CD8-positive, alpha-beta memory T cell (primary cell): ENCODE measurements at regions not wholly inside any gene's neighbourhood (a gene's known extent, or its start where the extent isn't known, plus 50 kb on each side); places are given as distances from the start of the nearest gene placed in this dataset.

Source experiments
- CTCF ChIA-PET: fragments of 350-600 bp; sonication (Branson Sonifier 250); formaldehyde crosslinking; loops from one replicate; lab custom pipeline; 2021; ENCODE audit warnings: antibody characterized with exemption; lab: Charles Lee
- POLR2A ChIA-PET: fragments of 350-600 bp; sonication (Branson Sonifier 250); formaldehyde crosslinking; loops from one replicate; lab custom pipeline; 2021; ENCODE audit warnings: antibody characterized with exemption; lab: Charles Lee
- DNase-seq, 5 donors: peaks; one replicate each; pipeline versions ENCODE4 v3.0.0 to v3.0.0-alpha.2; 2020 to 2022; ENCODE audit warnings: mixed read lengths in 1 of 5
- H3K27ac ChIP-seq: one replicate; pipeline ENCODE4 v1.7.0; 2013; ENCODE audit warnings: low read depth, mild to moderate bottlenecking, low read length, moderate library complexity
- H3K27me3 ChIP-seq: 2 replicates; pipeline ENCODE4 v1.7.0; 2013; ENCODE audit warnings: low read length, mild to moderate bottlenecking; ENCODE audit not compliant: insufficient read depth, poor library complexity, severe bottlenecking
- H3K36me3 ChIP-seq: 2 replicates; pipeline ENCODE4 v1.7.0; 2013; ENCODE audit warnings: mild to moderate bottlenecking, low read length, moderate library complexity; ENCODE audit not compliant: insufficient read depth
- H3K4me1 ChIP-seq: 2 replicates; pipeline ENCODE4 v1.7.0; 2013; ENCODE audit warnings: mild to moderate bottlenecking, low read length, moderate library complexity; ENCODE audit not compliant: insufficient read depth
- H3K4me3 ChIP-seq: 2 replicates; pipeline ENCODE4 v1.7.0; 2013; ENCODE audit warnings: mild to moderate bottlenecking, low read length
- H3K9me3 ChIP-seq: 2 replicates; pipeline ENCODE4 v1.7.0; 2013; ENCODE audit warnings: mild to moderate bottlenecking, low read length
- H3K27ac Mint-ChIP-seq, 8 donors: one replicate each; pipeline ENCODE4 v1.8.0; 2020 to 2021; ENCODE audit warnings: mixed read lengths in 8 of 8, mild to moderate bottlenecking in 6 of 8, inconsistent platforms in 3 of 8, moderate library complexity in 3 of 8
- H3K27me3 Mint-ChIP-seq, 2 donors: one replicate each; pipeline ENCODE4 v1.8.0; 2020 to 2021; ENCODE audit warnings: mixed read lengths in 2 of 2, mild to moderate bottlenecking in 1 of 2, moderate library complexity in 1 of 2
- H3K36me3 Mint-ChIP-seq, 3 donors: one replicate each; pipeline ENCODE4 v1.8.0; 2020 to 2021; ENCODE audit warnings: mixed read lengths in 3 of 3, inconsistent platforms in 1 of 3, mild to moderate bottlenecking in 1 of 3
- H3K4me1 Mint-ChIP-seq, 3 donors: one replicate each; pipeline ENCODE4 v1.8.0; 2020 to 2021; ENCODE audit warnings: mixed read lengths in 3 of 3, inconsistent platforms in 1 of 3, mild to moderate bottlenecking in 1 of 3
- H3K4me3 Mint-ChIP-seq, 7 donors: one replicate each; pipeline ENCODE4 v1.8.0; 2020 to 2021; ENCODE audit warnings: mixed read lengths in 7 of 7, mild to moderate bottlenecking in 6 of 7, moderate library complexity in 4 of 7, inconsistent platforms in 2 of 7
- H3K9me3 Mint-ChIP-seq, 5 donors: one replicate each; pipeline ENCODE4 v1.8.0; 2020 to 2022; ENCODE audit warnings: mixed read lengths in 5 of 5, mild to moderate bottlenecking in 3 of 5, moderate library complexity in 2 of 5, inconsistent platforms in 1 of 5

DNA sequence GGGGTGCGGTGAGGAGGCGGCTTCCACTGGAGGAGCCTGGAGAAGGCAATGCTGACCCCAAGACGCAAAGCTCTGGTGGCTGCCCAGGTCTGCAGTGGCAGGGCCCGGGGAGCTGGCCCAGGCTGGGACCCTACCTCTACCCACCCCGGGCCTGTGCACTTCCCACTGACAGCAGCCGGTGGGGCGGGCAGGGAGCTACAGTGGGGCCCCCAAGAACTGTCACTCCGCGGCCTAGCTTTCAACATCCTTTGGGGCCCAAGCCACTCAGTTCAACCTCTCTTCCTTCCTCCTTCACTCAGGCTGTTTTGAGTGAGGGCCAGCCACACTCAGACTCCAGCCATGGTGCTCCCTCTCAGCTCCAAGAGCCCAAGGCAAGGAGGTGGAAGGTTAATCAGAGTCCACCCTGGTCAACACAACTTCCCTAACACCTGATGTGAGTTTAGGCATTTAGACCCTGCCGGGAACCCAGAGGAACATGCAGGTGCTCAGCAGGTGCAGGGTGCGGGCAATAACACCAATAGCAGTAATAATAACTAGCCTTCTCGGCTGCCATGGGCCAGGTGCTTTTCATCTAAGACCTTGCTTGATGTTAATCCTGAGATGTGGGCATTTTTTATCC is 93.6 kb downstream of the ZFP36L2 start:
- Mint-ChIP-seq H3K4me1 (peaks cover 92 to 99% (median 98%) of the 10 kb centered on the region in 3 donors), H3K27me3 (peaks cover 0 to 5% of the 10 kb centered on the region in 2 donors), H3K27ac (peak overlapping the region; percentile 91 to 100 (median 100)), H3K36me3 (no peaks in the 10 kb centered on the region), H3K9me3 (no peaks in the 10 kb centered on the region), H3K4me3 (peak overlapping the region in 6 of 7 donors; percentile 51 to 80 (median 70))
- peak overlapping the region; percentile 10 for H3K4me3 ChIP-seq
- H3K4me1 ChIP-seq = peaks cover 100% of the 10 kb centered on the region
- H3K27me3 ChIP-seq = no peaks in the 10 kb centered on the region
- H3K9me3 ChIP-seq = no peaks in the 10 kb centered on the region
- H3K27ac ChIP-seq = peak overlapping the region; percentile 71
- H3K36me3 ChIP-seq = no peaks in the 10 kb centered on the region
- peak in 3 of 5 donors; percentile 38 to 69 (median 66) for DNase-seq
- POLR2A ChIA-PET = interaction anchor here (1.1 to 14.8 kb wide), 10 partner anchors 9 to 91 kb away, joined by 4 to 590 read pairs (median 8); partner anchors contain the start of gene ZFP36L2
- CTCF ChIA-PET = interaction anchor here (0.9 to 21.7 kb wide), 9 partner anchors 15 to 410 kb away, joined by 3 to 820 read pairs (median 9); partner anchors contain the start of gene ZFP36L2

DNA sequence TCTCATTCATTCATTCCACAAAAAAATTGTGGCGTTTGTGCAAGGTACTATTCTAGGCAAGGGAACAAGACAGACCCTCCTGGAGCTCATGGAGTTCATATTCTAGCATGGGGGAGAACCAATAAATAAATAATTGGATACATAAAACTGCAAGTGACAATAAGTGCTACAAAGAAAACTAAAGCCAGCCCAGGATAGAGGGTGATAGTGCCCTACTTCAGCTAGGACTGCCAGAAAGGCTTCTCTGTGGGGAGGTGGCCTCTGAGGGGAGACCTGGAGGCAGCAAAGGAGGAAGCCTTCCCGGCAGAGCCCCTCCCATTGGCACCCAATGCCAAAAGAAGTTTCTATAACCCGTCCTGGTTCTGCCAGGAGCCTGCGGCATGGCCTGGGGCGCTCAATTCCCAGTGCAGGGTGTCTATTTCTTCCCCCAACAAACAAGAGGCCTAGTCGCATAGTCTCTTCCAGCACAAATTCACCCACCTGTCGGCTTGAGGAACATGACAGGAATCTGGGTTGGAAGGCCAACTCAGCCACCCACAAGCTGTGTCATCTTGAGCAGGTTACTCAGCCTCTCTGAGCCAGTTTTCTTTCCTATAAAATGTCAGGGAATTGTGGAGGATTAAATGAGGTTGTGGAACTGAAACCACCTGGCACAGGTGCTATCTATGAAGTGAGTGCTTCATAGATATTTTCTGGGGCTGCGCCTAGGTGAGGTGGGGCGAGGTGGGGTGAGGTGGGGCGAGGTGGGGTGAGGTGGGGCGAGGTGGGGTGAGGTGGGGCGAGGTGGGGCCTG is 94.3 kb downstream of the ZFP36L2 start:
- POLR2A ChIA-PET = interaction anchor here (1.1 to 14.8 kb wide), 6 partner anchors 9 to 91 kb away, joined by 4 to 590 read pairs (median 18); partner anchors contain the start of gene ZFP36L2
- no peaks in the 10 kb centered on the region for H3K36me3 Mint-ChIP-seq
- peaks cover 91 to 99% (median 98%) of the 10 kb centered on the region in 3 donors for H3K4me1 Mint-ChIP-seq
- H3K27me3 ChIP-seq = no peaks in the 10 kb centered on the region
- CTCF ChIA-PET = interaction anchor here (0.8 to 21.7 kb wide), 7 partner anchors 20 to 411 kb away, joined by 3 to 820 read pairs (median 11); partner anchors contain the start of gene ZFP36L2
- H3K9me3 Mint-ChIP-seq = no peaks in the 10 kb centered on the region
- peak overlapping the region; percentile 49 to 85 (median 64) for H3K4me3 Mint-ChIP-seq
- peaks cover 0 to 3% of the 10 kb centered on the region in 2 donors for H3K27me3 Mint-ChIP-seq
- H3K36me3 ChIP-seq = no peaks in the 10 kb centered on the region
- no peaks in the 10 kb centered on the region for H3K9me3 ChIP-seq
- peaks cover 99% of the 10 kb centered on the region for H3K4me1 ChIP-seq
- H3K27ac ChIP-seq = peak overlapping the region; percentile 84
- peak overlapping the region; percentile 91 to 100 (median 100) for H3K27ac Mint-ChIP-seq
- H3K4me3 ChIP-seq = peak overlapping the region; percentile 35
- DNase-seq = peak in 1 of 5 donors; percentile 55

DNA sequence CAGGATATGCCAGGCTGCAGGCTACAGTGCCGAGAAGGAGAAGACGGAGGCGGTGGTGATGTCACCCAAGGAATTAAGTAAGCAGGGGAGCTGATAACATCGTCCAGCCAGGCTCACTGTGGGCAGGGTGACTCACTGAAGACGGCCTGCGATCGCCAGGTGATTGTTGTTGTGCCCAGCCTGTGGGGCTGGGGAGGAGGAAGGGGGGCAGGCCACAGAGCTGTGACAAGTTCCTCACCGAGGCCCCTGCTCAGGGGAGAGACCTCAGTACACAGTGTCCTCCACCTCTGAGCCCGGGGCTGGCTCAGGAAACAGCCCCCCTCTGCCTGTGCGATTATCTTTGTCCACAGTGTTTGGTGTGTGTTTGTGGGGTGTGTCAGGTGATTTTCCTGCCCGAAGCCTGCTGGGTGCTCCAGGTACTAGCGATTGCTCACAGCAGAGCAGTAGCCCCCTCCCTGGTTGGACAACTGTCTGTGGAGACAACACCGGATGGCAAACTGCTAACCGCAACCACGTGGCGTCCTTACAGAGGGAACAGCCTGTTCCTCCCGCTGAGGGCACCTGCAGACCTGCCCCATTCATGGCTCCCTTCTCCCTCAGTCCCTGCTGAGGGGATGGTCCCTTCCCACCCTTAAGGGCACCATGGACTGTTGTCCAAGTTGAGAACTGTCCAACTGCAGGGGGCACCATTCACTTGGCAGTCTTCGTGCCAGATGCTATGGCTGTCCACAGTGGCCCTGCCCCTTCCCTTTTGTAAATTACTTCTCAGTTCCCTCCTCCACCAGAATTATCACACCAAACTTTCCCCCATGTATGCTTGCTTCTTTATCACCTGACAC is 95.1 kb downstream of the ZFP36L2 start:
- CTCF ChIA-PET = interaction anchor here (0.6 to 21.7 kb wide), 5 partner anchors 9 to 353 kb away, joined by 3 to 820 read pairs (median 47); partner anchors contain the start of gene ZFP36L2
- Mint-ChIP-seq H3K36me3 (no peaks in the 10 kb centered on the region), H3K27me3 (peaks cover 0 to 1% of the 10 kb centered on the region in 2 donors)

DNA sequence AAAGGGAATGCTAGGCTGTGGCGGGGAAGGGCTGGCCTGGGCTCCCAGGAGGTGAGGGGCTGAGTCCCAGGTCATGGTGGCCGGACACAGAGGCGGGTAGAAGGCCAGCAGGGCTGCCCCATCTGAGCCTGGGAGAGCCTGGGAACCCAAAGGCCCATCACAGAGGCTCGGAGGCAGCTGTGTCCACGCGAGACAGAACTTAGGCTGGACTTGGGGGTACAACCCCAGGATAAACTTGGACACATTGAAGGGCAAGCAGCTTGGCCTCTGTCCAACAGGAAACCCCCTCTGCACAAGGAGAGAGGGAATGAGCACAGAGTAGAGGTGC is 95.9 kb downstream of the ZFP36L2 start:
- ChIA-PET POLR2A (interaction anchor here (1.1 to 14.8 kb wide), 3 partner anchors 32 to 93 kb away, joined by 3 to 590 read pairs (median 4); partner anchors contain the start of gene ZFP36L2), CTCF (interaction anchor here (0.6 to 21.7 kb wide), 4 partner anchors 9 to 354 kb away, joined by 4 to 820 read pairs (median 199); partner anchors contain the start of gene ZFP36L2)
- Histone ChIP-seq H3K27me3 (no peaks in the 10 kb centered on the region), H3K4me3 (peak overlapping the region; percentile 60), H3K4me1 (peaks cover 86% of the 10 kb centered on the region), H3K27ac (peak overlapping the region; percentile 84), H3K36me3 (no peaks in the 10 kb centered on the region), H3K9me3 (no peaks in the 10 kb centered on the region)
- H3K9me3 Mint-ChIP-seq = no peaks in the 10 kb centered on the region
- peaks cover 79 to 89% (median 87%) of the 10 kb centered on the region in 3 donors for H3K4me1 Mint-ChIP-seq
- peak overlapping the region; percentile 38 to 87 (median 64) for H3K4me3 Mint-ChIP-seq
- no peak for DNase-seq
- H3K27ac Mint-ChIP-seq = peak overlapping the region; percentile 91 to 100 (median 100)
- peaks cover 0 to 1% of the 10 kb centered on the region in 2 donors for H3K27me3 Mint-ChIP-seq
- no peaks in the 10 kb centered on the region for H3K36me3 Mint-ChIP-seq

More for the DNA sequence above, 95.1 kb downstream of the ZFP36L2 start:
- Mint-ChIP-seq H3K4me1 (peaks cover 83 to 92% (median 90%) of the 10 kb centered on the region in 3 donors), H3K27ac (peak overlapping the region; percentile 91 to 100 (median 100)), H3K4me3 (peak overlapping the region; percentile 38 to 85 (median 64)), H3K9me3 (no peaks in the 10 kb centered on the region)
- no peaks in the 10 kb centered on the region for H3K9me3 ChIP-seq
- DNase-seq = peak; percentile 74 to 96 (median 88)
- H3K4me1 ChIP-seq = peaks cover 91% of the 10 kb centered on the region
- peak overlapping the region; percentile 84 for H3K27ac ChIP-seq
- H3K36me3 ChIP-seq = no peaks in the 10 kb centered on the region
- no peaks in the 10 kb centered on the region for H3K27me3 ChIP-seq
- POLR2A ChIA-PET = interaction anchor here (0.6 to 14.8 kb wide), 5 partner anchors 17 to 92 kb away, joined by 3 to 590 read pairs (median 4); partner anchors contain the start of gene ZFP36L2
- H3K4me3 ChIP-seq = peak overlapping the region; percentile 60

DNA sequence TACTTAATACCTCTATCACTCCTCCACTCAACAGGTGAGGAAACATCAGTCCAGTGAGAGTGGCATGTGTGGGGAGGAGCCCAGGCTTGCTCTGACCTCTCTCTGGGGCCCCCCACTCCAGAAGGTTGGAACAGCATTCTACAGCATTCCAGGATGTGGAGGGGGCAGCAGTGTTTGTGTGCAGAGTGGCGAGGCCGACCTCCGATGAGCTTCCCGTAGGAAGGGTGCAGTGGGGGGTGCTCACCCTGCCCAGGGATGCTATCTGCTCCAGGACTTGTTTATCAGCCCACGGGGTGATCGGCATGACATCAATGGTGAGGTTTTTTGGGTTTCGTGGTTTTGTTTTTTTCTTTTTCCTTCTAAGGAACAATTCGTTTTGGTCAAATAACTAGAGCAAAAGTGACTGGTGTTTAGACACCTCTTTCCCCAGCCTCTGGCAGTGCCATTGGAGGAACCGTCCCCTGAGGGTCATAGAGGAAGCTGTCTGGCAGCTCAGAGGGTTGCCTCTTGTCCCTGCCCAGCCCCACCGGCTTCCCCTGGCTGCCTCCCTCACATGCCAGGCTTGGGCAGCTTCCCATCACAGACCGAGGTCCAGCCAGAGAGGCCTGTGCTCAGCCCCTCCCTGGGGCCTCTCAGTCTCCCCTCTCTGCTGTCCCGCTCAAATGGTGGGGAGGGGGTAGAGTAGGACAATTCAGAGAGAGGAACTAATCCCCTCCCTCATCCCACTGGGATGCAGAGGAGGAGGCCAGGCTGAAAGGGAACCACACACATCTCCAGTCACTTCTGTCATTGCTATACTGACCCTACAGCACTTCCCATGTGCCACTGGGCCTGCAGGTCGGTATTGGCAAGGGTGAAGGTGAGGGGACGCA is 96.5 kb downstream of the ZFP36L2 start:
- peak overlapping the region; percentile 84 for H3K27ac ChIP-seq
- no peaks in the 10 kb centered on the region for H3K9me3 Mint-ChIP-seq
- H3K27ac Mint-ChIP-seq = peak overlapping the region; percentile 91 to 100 (median 100)
- peaks cover 86% of the 10 kb centered on the region for H3K4me1 ChIP-seq
- DNase-seq = peak; percentile 31 to 66 (median 56)
- H3K9me3 ChIP-seq = no peaks in the 10 kb centered on the region
- H3K27me3 ChIP-seq = no peaks in the 10 kb centered on the region
- POLR2A ChIA-PET = interaction anchor here (0.7 to 14.8 kb wide), 5 partner anchors 9 to 93 kb away, joined by 3 to 590 read pairs (median 3); partner anchors contain the start of gene ZFP36L2
- H3K27me3 Mint-ChIP-seq = peaks cover 0 to 1% of the 10 kb centered on the region in 2 donors
- no peaks in the 10 kb centered on the region for H3K36me3 ChIP-seq
- H3K4me3 Mint-ChIP-seq = peak overlapping the region; percentile 49 to 87 (median 64)
- CTCF ChIA-PET = interaction anchor here (1.2 to 21.7 kb wide), 4 partner anchors 41 to 355 kb away, joined by 4 to 820 read pairs (median 199); partner anchors contain the start of gene ZFP36L2
- H3K36me3 Mint-ChIP-seq = no peaks in the 10 kb centered on the region
- peaks cover 74 to 87% (median 83%) of the 10 kb centered on the region in 3 donors for H3K4me1 Mint-ChIP-seq
- peak overlapping the region; percentile 60 for H3K4me3 ChIP-seq

DNA sequence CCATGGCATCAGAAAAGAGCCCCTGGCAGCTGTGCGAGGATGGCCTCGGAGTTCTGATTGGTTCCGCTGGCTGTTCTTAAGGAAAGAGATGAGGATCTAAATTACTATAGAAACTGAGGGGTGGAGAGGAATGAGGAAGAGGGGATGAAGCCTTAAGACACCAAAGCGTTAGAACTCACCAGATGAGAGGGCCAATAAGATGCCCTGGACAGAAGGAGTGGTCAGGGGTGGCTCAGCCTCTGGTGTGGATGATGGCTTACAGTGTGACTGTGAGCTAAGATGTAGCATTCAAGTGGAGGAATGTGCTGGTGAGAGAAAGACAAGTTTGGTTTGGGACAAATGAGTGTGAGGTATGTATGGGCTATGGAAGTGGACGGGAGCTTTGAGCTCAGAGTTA is 97.8 kb downstream of the ZFP36L2 start:
- ChIA-PET CTCF (interaction anchor here (0.6 to 21.7 kb wide), 13 partner anchors 8 to 356 kb away, joined by 3 to 820 read pairs (median 7); partner anchors contain the start of gene ZFP36L2), POLR2A (interaction anchor here (0.6 to 14.8 kb wide), 2 partner anchors 39 to 95 kb away, joined by 5 to 590 read pairs; partner anchors contain the start of gene ZFP36L2)
- no peaks in the 10 kb centered on the region for H3K36me3 Mint-ChIP-seq
- Histone ChIP-seq H3K9me3 (no peaks in the 10 kb centered on the region), H3K4me3 (no peak overlapping the region), H3K36me3 (no peaks in the 10 kb centered on the region), H3K27me3 (no peaks in the 10 kb centered on the region), H3K4me1 (peaks cover 73% of the 10 kb centered on the region), H3K27ac (no peak overlapping the region)
- peaks cover 68 to 82% (median 74%) of the 10 kb centered on the region in 3 donors for H3K4me1 Mint-ChIP-seq
- peak overlapping the region; percentile 11 to 87 (median 57) for H3K4me3 Mint-ChIP-seq
- no peaks in the 10 kb centered on the region for H3K9me3 Mint-ChIP-seq
- no peak for DNase-seq
- peak overlapping the region; percentile 91 to 100 (median 100) for H3K27ac Mint-ChIP-seq
- H3K27me3 Mint-ChIP-seq = peaks cover 0 to 1% of the 10 kb centered on the region in 2 donors
